HEK293T (cell line): ENCODE measurements at regions not wholly inside any gene's neighbourhood (a gene's known extent, or its start where the extent isn't known, plus 50 kb on each side); places are given as distances from the start of the nearest gene placed in this dataset.

Experiments
- BHLHE40 ChIP-seq: fragments of 450-650 bp; IDR thresholded peaks from 2 replicates; pipeline ENCODE4 v1.6.1; 2016; ENCODE audit warnings: mild to moderate bottlenecking, moderate library complexity, borderline replicate concordance
- CTBP1 ChIP-seq: fragments of 450-650 bp; IDR thresholded peaks from 2 replicates; pipeline ENCODE4 v1.6.1; 2016; ENCODE audit warnings: borderline replicate concordance
- FOXA1 ChIP-seq: fragments of 450-650 bp; IDR thresholded peaks from 2 replicates; pipeline ENCODE4 v1.6.1; 2016; ENCODE audit warnings: mild to moderate bottlenecking
- FOXM1 ChIP-seq: fragments of 450-650 bp; IDR thresholded peaks from 2 replicates; pipeline ENCODE4 v1.6.1; 2017; ENCODE audit warnings: mild to moderate bottlenecking, borderline replicate concordance
- L3MBTL2 ChIP-seq: fragments of 450-650 bp; conservative IDR thresholded peaks from 2 replicates; pipeline ENCODE4 v1.6.1; 2016; ENCODE audit warnings: mild to moderate bottlenecking
- LEF1 ChIP-seq: fragments of 450-650 bp; IDR thresholded peaks from 2 replicates; pipeline ENCODE4 v1.6.1; 2017; ENCODE audit warnings: mild to moderate bottlenecking, borderline replicate concordance
- NFRKB ChIP-seq: fragments of 450-650 bp; IDR thresholded peaks from 2 replicates; pipeline ENCODE4 v1.6.1; 2016; ENCODE audit warnings: mild to moderate bottlenecking, moderate library complexity
- SP1 ChIP-seq: fragments of 450-650 bp; IDR thresholded peaks from 2 replicates; pipeline ENCODE4 v1.6.1; 2017
- SUZ12 ChIP-seq: fragments of 450-650 bp; IDR thresholded peaks from 2 replicates; pipeline ENCODE4 v1.6.1; 2016; ENCODE audit warnings: mild to moderate bottlenecking
- ZNF384 ChIP-seq: fragments of 450-650 bp; IDR thresholded peaks from 2 replicates; pipeline ENCODE4 v1.6.1; 2016

DNA sequence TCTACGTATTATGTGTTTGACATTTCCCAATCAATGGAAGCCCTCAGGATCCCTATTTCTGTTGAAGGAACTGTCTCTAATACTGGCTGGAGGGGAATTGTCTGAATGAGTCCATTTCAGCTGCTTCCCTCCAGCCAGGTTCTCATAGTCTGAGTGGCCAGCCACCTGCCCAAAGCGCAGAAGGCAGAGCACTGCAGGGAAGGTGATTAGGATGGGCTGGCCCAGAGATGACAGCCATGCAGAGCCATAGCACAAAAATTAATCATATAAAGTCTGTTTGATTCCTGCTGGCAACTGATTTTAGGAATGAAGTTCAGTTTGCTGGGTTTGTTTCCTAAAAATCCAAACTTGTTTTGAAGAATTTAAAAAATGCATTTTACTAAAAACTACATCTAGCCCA is 327.1 kb downstream of the ETAA1 start:
- TF ChIP-seq ZNF384 (no peak), CTBP1 (no peak), SP1 (no peak), SUZ12 (no peak), LEF1 (no peak), L3MBTL2 (no peak), NFRKB (no peak), FOXM1 (no peak), FOXA1 (no peak), BHLHE40 (no peak)
